HG03196 (cell line): ENCODE measurements at regions not wholly inside any gene's neighbourhood (a gene's known extent, or its start where the extent isn't known, plus 50 kb on each side); places are given as distances from the start of the nearest gene placed in this dataset.
"Not testable (repeated sequence)": the region's sequence is repeated elsewhere in the genome, so short reads cannot be mapped to it uniquely, and the experiment has no call there.

ENCODE experiments used
- ATAC-seq: cut with Tn5 transposase; IDR thresholded peaks from one replicate; pipeline ENCODE4 v1.9.1; 2021; ENCODE audit not compliant: unreplicated experiment

DNA sequence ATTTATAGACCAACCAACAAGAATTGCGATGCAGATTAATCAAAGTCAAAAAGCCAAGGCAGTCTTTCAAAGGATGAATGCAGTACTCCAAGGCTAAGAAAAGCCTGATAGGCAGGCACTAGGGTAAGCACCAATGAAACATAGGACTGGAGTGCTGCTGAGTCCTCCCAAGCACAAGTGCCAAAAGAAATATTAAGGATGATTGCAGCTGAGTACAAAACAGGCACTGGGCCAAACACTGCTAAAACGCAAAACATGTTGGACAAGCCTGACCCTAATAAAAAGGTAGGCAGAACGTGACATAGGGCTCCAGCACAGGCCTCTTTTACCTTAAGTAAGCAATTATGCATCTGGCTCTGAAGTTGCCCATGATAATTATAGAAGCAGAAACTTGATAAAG lies 160.1 kb upstream of the LRP1B start:
- no peak for ATAC-seq

- ATAC-seq: no peak
These were observed 155.8 kb upstream of the LRP1B start for GRCh38 chr2:142286618-142287017.

DNA sequence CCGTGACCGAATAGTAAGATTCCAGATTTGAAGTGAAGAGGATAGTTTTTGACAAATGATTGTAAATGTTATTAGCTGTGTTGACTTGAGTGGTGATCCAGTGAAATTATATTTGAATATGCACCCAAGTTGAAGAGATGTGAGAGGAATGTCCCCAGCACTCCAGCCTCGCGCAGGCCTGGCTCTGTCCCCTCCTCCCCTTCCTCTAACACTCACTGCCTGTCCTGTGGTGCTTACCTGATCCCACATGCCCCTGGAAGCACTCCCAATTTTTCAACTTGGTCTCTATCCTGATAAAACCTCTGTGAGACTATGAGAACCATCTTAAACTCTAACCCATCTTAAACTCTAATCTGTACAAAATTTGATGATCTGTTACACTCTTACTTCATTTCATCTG lies 154.7 kb upstream of the LRP1B start:
- no peak for ATAC-seq

- not testable (repeated sequence) for ATAC-seq
These were observed 153.5 kb upstream of the LRP1B start for GRCh38 chr2:142284336-142284735.

- no peak for ATAC-seq
These were observed 150.0 kb upstream of the LRP1B start for GRCh38 chr2:142280831-142281230.

GRCh38 chr2:142270990-142271389 lies 140.2 kb upstream of the LRP1B start:
- ATAC-seq: no peak

- ATAC-seq: no peak
These were observed 139.5 kb upstream of the LRP1B start for GRCh38 chr2:142270291-142270690.

DNA sequence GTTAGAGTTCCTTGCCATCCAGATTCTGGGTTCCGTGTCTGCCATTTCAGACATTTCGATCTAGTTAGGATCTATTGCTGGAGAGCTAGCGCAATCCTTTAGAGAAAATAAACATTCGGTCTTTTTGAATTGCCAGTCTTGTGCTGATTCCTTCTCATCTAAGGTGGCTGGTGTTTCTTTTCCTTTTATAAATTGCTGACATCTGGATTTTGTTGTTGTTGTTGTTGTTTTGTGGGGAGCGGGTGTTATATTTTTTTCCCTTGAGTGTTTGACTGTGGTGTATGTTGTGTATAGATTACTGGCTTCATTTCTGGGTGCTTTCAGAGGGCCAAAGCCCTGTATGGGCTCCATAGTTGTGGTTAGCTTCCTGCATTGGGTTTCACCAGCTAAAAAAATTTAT lies 128.5 kb upstream of the LRP1B start:
- no peak for ATAC-seq

- ATAC-seq: no peak
These were observed 123.2 kb upstream of the LRP1B start for GRCh38 chr2:142254031-142254430.

DNA sequence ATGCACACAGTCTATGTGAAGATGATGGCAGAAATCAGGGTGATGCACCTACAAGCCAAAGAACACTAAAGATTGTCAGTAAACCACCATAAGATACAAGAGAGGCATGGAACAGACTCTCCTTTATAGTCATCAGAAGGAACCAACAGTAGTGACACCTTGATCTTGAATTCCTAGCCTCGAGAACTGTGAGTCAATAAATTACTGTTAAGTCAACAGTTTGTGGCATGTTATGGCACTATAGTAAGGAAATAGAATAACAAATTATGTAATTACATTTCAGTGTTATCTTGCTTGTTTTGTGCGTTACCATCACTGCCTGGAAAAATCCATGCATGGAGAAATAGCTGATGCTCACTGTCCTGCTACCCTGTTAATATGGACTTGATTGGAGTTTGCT lies 110.2 kb upstream of the LRP1B start:
- ATAC-seq: no peak

GRCh38 chr2:142236181-142236580 lies 105.4 kb upstream of the LRP1B start:
- no peak for ATAC-seq

- ATAC-seq: no peak
These were observed 103.9 kb upstream of the LRP1B start for GRCh38 chr2:142234741-142235140.

GRCh38 chr2:142223309-142223708 lies 92.5 kb upstream of the LRP1B start:
- ATAC-seq: no peak

DNA sequence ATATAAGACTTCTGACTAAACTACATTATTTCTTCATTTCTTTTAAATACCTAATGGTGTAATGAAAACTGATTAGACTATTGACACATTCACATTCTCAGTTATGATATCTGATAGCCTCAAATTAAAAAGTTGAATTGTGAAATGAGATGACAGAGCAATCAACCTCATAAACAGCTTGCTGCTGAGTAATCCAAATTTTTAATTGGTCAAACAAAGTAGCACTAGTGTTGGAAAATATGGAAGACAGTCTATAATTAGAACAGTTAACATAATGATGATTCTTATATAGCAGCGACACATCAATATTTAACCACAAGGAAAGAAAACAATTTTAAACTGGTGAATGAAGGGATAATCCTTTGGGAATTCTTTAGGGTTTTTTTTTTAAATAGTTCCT lies 91.9 kb upstream of the LRP1B start:
- ATAC-seq: no peak

DNA sequence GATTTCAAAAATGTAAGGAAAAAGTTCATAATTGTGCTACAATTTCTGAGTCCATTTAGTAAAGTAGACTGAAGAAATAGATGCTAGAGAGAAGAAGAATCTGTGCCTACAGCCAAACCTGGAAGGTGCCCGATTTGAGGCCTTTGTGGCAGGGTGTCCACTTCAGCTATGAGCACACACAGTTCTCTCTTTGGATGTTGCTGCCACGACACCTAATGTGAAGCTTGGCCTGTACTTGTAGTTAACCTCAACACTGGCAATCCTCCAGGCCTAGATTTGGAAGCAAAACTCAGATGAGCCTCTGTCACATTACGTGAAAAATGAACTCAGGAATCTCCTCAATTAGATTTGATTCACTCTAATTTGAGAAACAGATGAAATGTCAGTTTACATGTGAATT lies 90.1 kb upstream of the LRP1B start:
- no peak for ATAC-seq

GRCh38 chr2:142220239-142220638 lies 89.4 kb upstream of the LRP1B start:
- no peak for ATAC-seq

- ATAC-seq: no peak
These were observed 87.7 kb upstream of the LRP1B start for GRCh38 chr2:142218471-142218870.

DNA sequence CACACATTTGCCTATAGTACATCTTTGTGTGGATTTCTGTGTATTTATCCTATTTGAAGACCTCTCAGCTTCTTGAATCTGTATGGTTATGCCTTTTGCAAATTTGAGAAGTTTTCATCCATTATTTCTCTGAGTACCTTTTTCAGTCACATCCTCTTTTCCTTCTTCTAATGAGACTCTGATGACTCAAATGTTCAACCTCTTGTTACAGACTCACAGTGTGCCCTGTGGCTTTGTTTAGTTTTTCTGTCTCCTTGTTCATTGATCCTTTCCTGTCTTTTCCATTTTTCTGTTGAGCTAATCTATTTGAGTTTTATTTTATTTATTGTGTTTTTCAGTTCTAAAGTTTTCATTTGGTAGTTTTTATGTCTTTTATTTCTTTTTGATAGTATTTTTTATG lies 87.0 kb upstream of the LRP1B start:
- no peak for ATAC-seq

DNA sequence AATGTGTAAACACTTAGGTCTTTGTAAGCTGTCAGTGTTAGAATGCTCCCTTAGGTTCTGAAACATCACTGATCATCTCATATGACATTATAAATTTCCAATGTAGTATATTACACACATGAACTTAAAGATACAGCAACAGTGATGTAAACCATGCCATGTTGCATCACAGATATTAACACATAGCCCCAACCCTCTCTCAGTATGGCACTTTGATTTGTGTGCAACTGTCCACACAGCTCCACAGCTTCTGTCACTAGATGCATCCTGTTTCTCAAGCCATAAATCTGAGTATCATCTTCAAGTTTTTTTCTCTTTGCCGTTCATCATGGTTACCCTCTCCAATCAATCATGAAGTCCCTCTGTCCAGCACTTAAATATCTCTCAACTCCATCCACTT lies 69.2 kb upstream of the LRP1B start:
- no peak for ATAC-seq

- no peak for ATAC-seq
These were observed 68.3 kb upstream of the LRP1B start for GRCh38 chr2:142199073-142199472.

DNA sequence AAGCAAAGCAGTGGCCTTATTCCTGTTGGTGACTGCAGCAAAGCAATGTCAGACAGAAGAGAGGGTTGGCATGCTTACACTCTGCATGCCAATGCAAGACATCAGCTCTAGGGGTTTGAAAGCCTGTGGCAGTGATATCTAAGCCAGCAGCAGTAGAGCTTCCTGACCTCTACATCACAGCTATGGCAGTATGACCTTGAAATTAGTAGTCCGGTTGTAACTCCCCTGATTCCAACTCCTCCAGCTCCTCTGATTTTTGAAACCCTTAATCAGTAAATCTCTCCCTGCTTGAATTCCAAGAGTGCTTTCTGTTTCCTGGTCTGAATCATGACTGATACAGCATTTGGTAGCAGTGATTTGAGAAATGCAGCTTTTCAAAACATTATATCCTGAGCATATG lies 60.0 kb upstream of the LRP1B start:
- no peak for ATAC-seq

DNA sequence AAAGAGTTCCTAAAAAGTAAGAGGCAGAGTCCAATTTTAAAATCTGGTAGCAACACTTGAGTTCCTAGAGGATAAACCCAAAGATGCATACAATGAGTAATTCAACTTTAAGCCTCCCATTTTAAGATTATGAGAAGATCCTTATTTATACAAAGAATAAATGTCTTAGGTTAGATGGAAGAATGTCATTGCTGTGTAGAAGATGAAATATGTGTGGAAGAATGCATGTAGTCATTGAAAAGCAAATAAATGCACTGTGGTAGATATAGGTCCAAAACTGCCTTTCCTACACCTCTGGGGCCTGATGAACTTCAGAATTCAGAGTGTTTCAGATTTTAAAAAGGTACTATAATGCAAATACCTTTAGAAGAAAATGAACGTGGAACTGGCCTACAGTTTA lies 58.7 kb upstream of the LRP1B start:
- no peak for ATAC-seq

GRCh38 chr2:142188562-142188961 lies 57.7 kb upstream of the LRP1B start:
- ATAC-seq: no peak
